ENCODE measurements at regions not wholly inside any gene's neighbourhood (a gene's known extent, or its start where the extent isn't known, plus 50 kb on each side); places are given as distances from the start of the nearest gene placed in this dataset.

DNA sequence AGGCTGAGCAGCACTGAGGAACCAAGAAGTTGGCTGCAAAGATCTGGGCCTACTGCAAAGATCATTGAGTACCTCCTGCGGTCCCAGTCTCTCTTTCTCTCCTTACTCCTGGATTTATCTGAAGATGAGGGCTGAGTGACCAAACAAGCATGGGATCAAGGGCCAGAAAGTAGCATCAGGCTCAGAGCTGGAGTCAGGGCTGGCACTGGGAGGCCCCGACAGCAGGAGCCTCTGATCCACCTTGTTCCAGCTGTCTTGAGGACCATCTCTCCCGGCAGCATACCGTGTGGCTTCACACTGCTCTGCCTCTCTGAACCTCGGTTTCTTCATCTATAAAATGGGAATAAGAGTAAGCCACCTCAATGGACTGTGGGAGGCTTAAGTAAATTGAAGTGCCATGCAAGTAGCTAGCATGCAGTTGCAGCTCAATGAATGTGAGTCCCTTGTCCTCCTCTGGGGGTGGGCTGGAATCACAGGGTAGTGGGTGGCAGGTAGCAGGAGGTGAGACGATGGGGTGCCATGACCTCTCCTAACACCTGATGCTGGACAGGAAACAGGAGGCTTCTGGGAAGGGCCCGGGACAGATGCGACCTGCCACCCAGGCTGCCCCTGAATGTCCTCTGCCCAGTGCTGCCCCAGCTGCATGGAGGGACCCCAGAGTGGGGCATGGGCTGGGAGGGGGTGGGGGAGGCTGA, 52.5 kb upstream of the PRDM11 start:
- H3K27ac ChIP-seq = peak overlapping the region in 1 of 10 donors; percentile 18
- peaks cover 0 to 41% (median 26%) of the 10 kb centered on the region in 9 donors for H3K4me1 ChIP-seq
- H3K9me3 ChIP-seq = no peaks in the 10 kb centered on the region
- WGBS, 2 donors = 89 to 90% methylated on average over 8 of the region's 8 CpGs
- no peaks in the 10 kb centered on the region for H3K36me3 ChIP-seq
- no peak overlapping the region for H3K4me3 ChIP-seq
- no peaks in the 10 kb centered on the region for H3K27me3 ChIP-seq
- no peak for DNase-seq
- intact Hi-C loops (cut with DNase I) = no loop called here
- ATAC-seq = no peak
- TF ChIP-seq, protein P1, sequence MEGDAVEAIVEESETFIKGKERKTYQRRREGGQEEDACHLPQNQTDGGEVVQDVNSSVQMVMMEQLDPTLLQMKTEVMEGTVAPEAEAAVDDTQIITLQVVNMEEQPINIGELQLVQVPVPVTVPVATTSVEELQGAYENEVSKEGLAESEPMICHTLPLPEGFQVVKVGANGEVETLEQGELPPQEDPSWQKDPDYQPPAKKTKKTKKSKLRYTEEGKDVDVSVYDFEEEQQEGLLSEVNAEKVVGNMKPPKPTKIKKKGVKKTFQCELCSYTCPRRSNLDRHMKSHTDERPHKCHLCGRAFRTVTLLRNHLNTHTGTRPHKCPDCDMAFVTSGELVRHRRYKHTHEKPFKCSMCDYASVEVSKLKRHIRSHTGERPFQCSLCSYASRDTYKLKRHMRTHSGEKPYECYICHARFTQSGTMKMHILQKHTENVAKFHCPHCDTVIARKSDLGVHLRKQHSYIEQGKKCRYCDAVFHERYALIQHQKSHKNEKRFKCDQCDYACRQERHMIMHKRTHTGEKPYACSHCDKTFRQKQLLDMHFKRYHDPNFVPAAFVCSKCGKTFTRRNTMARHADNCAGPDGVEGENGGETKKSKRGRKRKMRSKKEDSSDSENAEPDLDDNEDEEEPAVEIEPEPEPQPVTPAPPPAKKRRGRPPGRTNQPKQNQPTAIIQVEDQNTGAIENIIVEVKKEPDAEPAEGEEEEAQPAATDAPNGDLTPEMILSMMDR (IDR thresholded peaks at IDR 0.05) = no peak

DNA sequence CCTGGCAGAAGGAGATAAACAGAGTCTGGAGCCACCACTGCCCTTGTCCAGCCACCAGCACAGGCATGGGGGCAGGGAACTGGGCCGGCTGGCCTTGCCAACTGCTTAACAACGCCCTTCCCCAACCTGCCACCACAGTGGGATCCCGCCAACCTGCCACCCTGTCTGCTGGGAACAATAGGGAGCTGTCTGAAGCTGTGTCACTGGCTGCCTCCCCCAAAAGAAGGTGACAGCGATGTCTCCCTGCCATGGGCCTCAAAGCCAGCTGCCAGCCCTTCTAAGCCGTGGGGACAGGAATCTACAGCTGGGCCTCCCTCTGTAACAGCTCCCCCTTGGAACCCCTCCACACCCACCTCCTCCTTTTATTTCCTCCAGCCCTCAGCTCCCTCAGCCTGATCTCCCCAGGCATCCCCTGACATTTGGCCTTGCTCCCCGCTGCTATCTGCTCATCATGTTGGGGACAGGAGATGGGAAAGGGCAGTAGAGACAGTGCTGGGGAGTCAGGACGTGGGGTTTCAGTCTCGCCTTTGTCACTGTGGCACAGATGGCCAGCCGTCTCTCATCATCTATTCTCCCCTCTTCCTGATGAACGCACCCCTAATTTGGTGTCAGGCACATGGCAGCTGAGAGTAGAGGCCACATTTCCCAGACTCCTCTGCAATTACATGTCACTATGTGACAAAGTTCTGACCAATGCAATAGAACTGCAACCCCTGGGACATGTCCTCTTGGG, 51.3 kb upstream of the PRDM11 start:
- Histone ChIP-seq H3K27me3 (no peaks in the 10 kb centered on the region), H3K36me3 (no peaks in the 10 kb centered on the region), H3K4me1 (peaks cover 0 to 29% (median 17%) of the 10 kb centered on the region in 9 donors), H3K4me3 (no peak overlapping the region), H3K9me3 (no peaks in the 10 kb centered on the region), H3K27ac (no peak overlapping the region)
- intact Hi-C loops (cut with DNase I) = no loop called here
- DNase-seq (peak in 1 of 2 donors; percentile 57), ATAC-seq (peak in 1 of 8 donors; percentile 49)
- WGBS, 2 donors = 77 to 81% methylated on average over 10 of the region's 10 CpGs
- TF ChIP-seq, protein P1 (IDR thresholded peaks at IDR 0.05) = no peak

DNA sequence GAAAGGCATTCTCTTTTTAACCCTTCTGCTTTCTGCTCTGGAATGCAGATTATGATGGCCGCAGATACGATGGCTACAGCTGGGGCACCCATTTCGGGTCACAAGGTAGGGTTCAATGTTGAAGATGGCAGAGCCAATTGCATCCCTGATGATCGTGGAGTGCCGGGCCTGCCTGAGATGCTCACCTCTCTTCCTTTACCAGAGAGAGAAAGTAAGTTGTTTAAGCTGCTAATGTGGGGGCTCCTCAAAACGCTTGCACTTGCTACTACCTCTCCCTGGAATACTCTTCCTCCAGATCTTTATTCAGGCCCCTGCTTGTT, 50.8 kb upstream of the PRDM11 start:
- no peak for DNase-seq
- Histone ChIP-seq H3K27ac (no peak overlapping the region), H3K4me3 (no peak overlapping the region), H3K4me1 (peaks cover 0 to 28% (median 17%) of the 10 kb centered on the region in 9 donors), H3K9me3 (no peaks in the 10 kb centered on the region), H3K27me3 (no peaks in the 10 kb centered on the region), H3K36me3 (no peaks in the 10 kb centered on the region)
- ATAC-seq = no peak
- intact Hi-C loops (cut with DNase I) = no loop called here
- TF ChIP-seq, protein P1 (IDR thresholded peaks at IDR 0.05) = no peak
- 91 to 92% methylated on average over 6 of the region's 6 CpGs for WGBS, 2 donors

DNA sequence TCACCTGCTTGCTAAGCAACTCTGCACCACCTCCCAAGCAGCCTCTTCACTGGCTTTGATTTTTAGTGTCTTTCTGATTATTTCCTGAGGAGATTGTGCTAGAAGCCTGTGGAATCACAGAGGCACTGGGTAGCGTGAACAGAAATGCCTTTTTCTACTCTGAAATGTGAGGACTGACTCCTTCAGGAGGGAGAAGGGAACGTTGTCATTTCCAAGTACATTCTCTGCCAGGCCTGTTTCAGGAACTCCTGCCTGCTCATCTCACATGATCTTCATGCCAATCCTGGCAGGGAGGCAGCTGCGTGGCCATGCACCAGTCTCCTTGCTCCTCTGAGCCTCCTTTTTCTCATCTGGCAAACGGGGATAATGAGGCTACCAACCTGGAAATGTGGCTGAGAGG, 49.8 kb upstream of the PRDM11 start:
- 73 to 84% methylated on average over 4 of the region's 4 CpGs for WGBS, 2 donors
- Histone ChIP-seq H3K4me3 (no peak overlapping the region), H3K27ac (no peak overlapping the region), H3K4me1 (peaks cover 0 to 24% (median 12%) of the 10 kb centered on the region in 9 donors), H3K27me3 (no peaks in the 10 kb centered on the region), H3K36me3 (no peaks in the 10 kb centered on the region), H3K9me3 (no peaks in the 10 kb centered on the region)
- ATAC-seq (no peak), DNase-seq (no peak)
- intact Hi-C loops (cut with DNase I) = no loop called here
- TF ChIP-seq, protein P1 (IDR thresholded peaks at IDR 0.05) = no peak
